NCI-H1105 (cell line): ENCODE measurements at regions not wholly inside any gene's neighbourhood (a gene's known extent, or its start where the extent isn't known, plus 50 kb on each side); places are given as distances from the start of the nearest gene placed in this dataset.
"Not testable (repeated sequence)": the region's sequence is repeated elsewhere in the genome, so short reads cannot be mapped to it uniquely, and the experiment has no call there.

ENCODE experiments used
- DNase-seq: peaks from one replicate; lab custom pipeline; 2025; lab: John Stamatoyannopoulos, UW

DNA sequence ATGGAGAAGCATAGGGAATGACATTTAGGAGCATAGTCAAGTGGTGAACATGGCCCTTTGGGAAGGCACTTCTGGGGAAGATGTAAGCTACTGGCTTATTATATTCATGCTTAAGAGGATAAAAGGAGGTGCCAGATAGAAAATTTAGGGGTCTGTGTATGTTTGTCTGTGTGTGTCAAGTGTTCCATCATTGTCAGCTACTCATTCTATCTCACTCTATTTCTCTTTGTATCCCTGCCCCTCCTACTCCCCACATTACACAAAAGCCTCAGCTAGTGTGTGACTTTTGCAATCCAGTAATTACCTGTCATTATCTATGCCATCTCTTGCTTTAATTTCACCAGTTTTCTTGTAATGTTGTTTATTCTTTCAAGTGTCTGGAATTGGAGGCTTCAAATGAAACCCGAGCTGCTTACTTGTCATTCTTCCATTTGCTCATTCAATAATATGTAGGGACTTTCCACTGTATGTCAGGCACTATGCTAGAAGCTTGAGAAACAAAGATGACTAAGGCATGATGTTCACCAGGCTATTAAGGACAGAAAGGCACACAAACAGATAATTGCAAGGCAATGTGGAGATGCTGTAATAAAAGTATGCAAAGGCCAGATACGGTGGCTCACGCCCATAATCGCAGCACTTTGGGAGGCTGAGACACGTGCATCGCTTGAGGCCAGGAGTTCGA, 229.8 kb upstream of the TEX13C start:
- DNase-seq = peak; percentile 5

- no peak for DNase-seq
These were observed 225.8 kb upstream of the TEX13C start for GRCh38 chrX:125093852-125094251.

GRCh38 chrX:125094901-125095300, 224.8 kb upstream of the TEX13C start:
- no peak for DNase-seq

DNA sequence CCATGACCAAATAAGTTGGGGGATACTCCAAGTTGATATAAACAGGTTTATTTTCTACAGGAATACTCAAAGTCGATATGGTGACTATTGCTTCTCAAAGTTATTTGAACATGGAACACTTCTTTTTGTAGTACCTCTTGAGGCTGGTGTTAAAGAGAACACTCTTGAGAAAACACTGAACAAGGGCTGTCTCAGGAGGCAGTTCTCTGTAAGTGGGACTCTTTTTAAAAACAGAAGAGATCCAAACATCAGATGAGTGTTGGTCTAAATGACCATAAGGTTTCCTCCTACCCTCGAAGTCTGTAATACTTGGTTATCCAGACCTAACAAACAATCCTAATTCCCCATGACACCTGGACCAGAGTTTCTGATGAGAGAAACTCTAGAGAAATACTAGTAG, 223.2 kb upstream of the TEX13C start:
- DNase-seq = no peak

GRCh38 chrX:125096870-125097269, 222.8 kb upstream of the TEX13C start:
- DNase-seq = no peak

DNA sequence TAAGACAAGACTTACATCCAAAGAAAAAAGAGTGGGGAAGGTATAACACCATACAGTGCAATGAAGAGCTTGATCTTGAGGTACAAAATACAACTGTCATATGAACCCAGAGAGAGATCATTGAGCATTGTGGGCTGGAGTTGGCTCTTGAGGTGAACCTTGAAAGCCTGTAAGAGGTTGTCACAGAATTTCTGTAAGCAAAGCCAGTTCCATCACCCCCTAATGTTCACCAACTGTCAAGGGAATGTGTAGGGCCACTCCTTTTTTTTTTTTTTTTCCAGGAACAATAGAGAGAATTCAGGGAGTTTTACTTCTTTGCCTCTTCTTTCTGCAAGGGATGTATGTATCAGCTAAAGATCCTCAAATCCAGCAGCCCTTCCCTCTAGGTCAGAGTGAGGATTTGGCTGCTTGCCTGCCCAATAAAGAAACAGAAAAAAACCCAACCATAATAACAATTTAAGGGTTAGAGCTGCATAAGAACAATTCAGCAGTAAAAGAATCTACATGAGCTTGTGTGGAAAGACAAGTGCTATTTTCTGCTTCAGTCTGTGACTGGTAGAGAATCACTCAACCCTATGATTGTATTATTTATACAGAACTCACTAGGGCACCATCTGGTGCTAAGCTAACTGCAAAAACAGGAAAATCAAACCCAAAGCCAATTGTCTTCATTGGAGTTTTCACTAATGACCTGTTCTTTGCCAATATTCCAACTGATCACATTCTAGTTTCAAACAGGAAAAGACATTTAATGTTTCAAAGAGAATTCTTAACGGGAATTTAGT, 217.5 kb upstream of the TEX13C start:
- DNase-seq = no peak

- no peak for DNase-seq
These were observed 216.0 kb upstream of the TEX13C start for GRCh38 chrX:125103693-125104092.

- DNase-seq = no peak
These were observed 210.8 kb upstream of the TEX13C start for GRCh38 chrX:125108921-125109320.

DNA sequence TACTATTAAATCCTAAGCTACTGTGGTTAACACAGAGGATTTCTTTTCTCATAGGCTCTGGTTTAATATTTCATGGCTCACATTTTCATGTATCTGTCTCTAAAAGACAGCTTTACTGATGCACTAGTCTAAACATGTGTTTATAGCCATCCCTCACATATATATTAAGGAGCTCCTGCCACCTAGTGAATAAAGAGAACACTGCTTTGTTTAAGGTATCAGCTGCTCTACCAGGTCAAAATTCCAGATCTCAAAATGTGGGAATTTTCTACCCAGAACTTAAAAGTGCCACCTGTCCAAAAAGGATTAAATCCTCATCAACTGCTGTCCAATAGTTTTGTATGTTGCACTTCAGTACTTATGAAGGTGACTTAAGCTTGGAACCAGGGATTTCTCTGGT, 188.5 kb upstream of the TEX13C start:
- DNase-seq = no peak

DNA sequence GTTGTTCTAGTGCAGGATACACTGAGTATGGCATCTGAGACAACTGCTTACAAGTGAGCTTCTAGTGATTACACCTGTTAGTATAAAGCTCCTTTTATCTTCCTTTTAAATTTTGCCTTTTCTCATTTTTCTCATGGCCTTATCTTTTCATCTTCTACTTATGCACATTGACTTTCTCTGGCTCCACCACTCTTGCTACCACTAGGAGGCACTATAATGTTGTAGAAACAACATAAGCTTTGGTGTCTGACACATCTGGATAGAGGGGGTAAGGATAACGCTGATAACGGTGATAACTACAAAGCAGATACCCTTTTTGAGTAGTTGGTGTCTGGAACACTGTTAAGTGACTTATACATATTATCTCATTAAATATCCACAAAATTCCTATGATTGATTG, 187.4 kb upstream of the TEX13C start:
- DNase-seq = no peak

- DNase-seq = no peak
These were observed 182.2 kb upstream of the TEX13C start for GRCh38 chrX:125137521-125137920.

- DNase-seq = no peak
These were observed 169.4 kb upstream of the TEX13C start for GRCh38 chrX:125150231-125150630.

DNA sequence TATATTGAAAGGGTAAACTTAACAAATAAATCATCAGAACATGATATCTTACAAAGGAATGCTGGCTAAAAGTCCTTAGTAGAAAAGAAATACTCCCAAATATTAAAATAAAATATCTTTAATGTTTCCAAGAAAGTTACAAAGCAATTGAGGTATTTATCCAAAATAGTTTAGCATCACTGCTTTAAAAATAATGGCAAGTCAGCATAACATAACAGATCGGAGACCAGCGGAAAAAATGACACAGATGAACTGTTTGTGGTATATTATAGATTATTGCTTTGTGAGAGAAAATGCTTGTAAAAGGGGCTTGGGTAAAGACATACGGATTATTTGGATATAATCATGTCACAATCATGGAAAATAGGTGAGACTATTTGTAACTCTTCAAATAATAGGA, 168.5 kb upstream of the TEX13C start:
- DNase-seq = no peak

DNA sequence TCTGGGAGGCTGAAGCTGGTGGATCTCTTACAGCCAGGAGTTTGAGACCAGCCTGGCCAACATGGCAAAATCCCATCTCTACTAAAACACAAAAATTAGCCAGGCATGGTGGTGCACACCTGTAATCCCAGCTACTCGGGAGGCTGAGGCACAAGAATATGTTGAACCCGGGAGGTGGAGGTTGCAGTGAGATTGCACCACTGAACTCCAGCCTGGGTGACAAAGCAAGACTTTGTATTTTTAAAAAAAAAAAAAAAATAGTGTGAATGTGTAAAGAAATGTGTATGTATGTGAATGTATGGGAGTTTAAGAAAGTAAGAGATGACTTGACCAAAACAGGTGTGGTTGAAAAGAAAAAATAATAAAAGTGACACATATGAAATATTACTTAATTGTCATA, 167.7 kb upstream of the TEX13C start:
- no peak for DNase-seq

DNA sequence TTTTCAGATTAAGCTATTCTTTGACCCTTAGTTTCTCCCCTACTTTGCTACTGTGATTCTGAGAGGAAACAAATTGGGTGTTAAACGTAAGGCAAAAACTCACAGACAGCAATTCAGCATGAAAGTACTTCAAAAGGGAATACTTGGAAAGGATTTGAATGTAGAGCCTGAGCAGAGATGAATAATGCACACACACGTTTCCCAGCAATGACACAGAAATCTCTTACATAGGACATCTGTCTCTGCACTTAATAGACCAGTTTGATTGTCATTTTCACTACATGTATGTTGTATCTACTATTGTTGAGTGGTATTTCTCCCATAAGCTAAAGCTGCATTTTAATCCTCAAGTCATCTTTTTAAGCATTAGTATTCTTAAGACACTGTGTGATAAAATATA, 166.1 kb upstream of the TEX13C start:
- DNase-seq = no peak

GRCh38 chrX:125154288-125155257, 165.1 kb upstream of the TEX13C start:
- not testable (repeated sequence) for DNase-seq

GRCh38 chrX:125155296-125156033, 164.2 kb upstream of the TEX13C start:
- DNase-seq = not testable (repeated sequence)

GRCh38 chrX:125170459-125170858, 149.2 kb upstream of the TEX13C start:
- DNase-seq = no peak

GRCh38 chrX:125172531-125172930, 147.1 kb upstream of the TEX13C start:
- no peak for DNase-seq

DNA sequence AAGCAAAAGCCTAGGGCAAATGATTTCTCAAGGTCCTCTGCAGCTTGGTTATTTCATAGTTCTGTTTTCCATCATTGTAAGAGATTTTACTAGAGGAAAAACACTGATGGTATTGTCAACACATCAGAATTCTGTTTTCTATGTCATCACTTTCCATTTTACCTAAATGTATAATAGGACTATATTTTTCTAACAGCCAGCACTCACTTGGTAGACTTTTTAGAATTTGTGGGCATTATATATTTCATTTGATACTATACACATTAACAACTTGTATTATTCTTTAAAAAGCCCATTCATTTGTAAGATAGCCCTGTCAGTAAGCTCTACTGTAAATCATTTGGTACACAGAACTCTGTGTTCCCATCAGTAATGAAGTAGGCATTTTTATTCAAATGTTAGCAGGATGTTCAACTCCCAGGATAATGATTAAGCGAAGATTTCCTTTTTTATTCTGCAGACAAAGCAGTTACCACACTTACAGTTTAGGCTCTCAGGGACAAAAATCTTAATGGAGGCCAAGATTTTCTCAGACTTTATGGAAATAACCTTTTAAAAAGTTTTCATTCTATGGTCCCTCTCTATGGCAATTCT, 143.6 kb upstream of the TEX13C start:
- no peak for DNase-seq

GRCh38 chrX:125193921-125194320, 125.8 kb upstream of the TEX13C start:
- no peak for DNase-seq
